ENCODE measurements at regions not wholly inside any gene's neighbourhood (a gene's known extent, or its start where the extent isn't known, plus 50 kb on each side); places are given as distances from the start of the nearest gene placed in this dataset.

GRCh38 chr18:46378864-46379207 lies 274.7 kb downstream of the HAUS1 start:
- TF ChIP-seq CTCF (IDR thresholded peaks at IDR 0.05; ENCODE audit: borderline replicate concordance, insufficient read depth, low read depth, low read length), result no peak
- H3K4me3 ChIP-seq (ENCODE audit: low read depth, low read length), result no peak overlapping the region

- TF ChIP-seq CTCF (IDR thresholded peaks at IDR 0.05; ENCODE audit: borderline replicate concordance, insufficient read depth, low read depth, low read length), result no peak
- H3K4me3 ChIP-seq (ENCODE audit: low read depth, low read length), result no peak overlapping the region
Observed at GRCh38 chr18:46379323-46379950, 275.3 kb downstream of the HAUS1 start.

- TF ChIP-seq CTCF (IDR thresholded peaks at IDR 0.05; ENCODE audit: borderline replicate concordance, insufficient read depth, low read depth, low read length), result no peak
Observed at GRCh38 chr18:46385124-46385523, 271.9 kb downstream of the LOXHD1 start.

GRCh38 chr18:46386788-46387187 lies 270.2 kb downstream of the LOXHD1 start:
- no peak overlapping the region for H3K4me3 ChIP-seq (ENCODE audit: low read depth, low read length)
- no peak for TF ChIP-seq CTCF (IDR thresholded peaks at IDR 0.05; ENCODE audit: borderline replicate concordance, insufficient read depth, low read depth, low read length)

More at GRCh38 chr18:46385124-46385523, 271.9 kb downstream of the LOXHD1 start:
- no peak overlapping the region for H3K4me3 ChIP-seq (ENCODE audit: low read depth, low read length)

GRCh38 chr18:46387441-46388131 lies 269.4 kb downstream of the LOXHD1 start:
- TF ChIP-seq CTCF (IDR thresholded peaks at IDR 0.05; ENCODE audit: borderline replicate concordance, insufficient read depth, low read depth, low read length), result no peak
- H3K4me3 ChIP-seq (ENCODE audit: low read depth, low read length), result no peak overlapping the region

GRCh38 chr18:46388286-46388685 lies 268.7 kb downstream of the LOXHD1 start:
- no peak overlapping the region for H3K4me3 ChIP-seq (ENCODE audit: low read depth, low read length)

More at GRCh38 chr18:46388286-46388685, 268.7 kb downstream of the LOXHD1 start:
- TF ChIP-seq CTCF (IDR thresholded peaks at IDR 0.05; ENCODE audit: borderline replicate concordance, insufficient read depth, low read depth, low read length), result no peak

Data from GM12875 (cell line).